ENCODE measurements at regions not wholly inside any gene's neighbourhood (a gene's known extent, or its start where the extent isn't known, plus 50 kb on each side); places are given as distances from the start of the nearest gene placed in this dataset.

GRCh38 chr15:79160211-79160610 lies 69.6 kb upstream of the RASGRF1 start:
- Histone ChIP-seq H3K9me3 (ENCODE audit: control insufficient read depth in 1 of 2, insufficient read depth in 1 of 2, low read depth in 1 of 2, low read length in 2 of 2) (no peaks in the 10 kb centered on the region), H3K36me3 (ENCODE audit: control insufficient read depth in 1 of 2, insufficient read depth in 2 of 2, low read length in 2 of 2) (no peaks in the 10 kb centered on the region), H3K4me1 (ENCODE audit: control insufficient read depth in 1 of 2, insufficient read depth in 2 of 2, low read length in 2 of 2) (peaks cover 0 to 6% of the 10 kb centered on the region in 2 experiments; a peak in 1 of 4 replicates), H3K27me3 (ENCODE audit: insufficient read depth, low read length) (no peaks in the 10 kb centered on the region), H2AFZ (ENCODE audit: low read depth, low read length, poor library complexity, severe bottlenecking) (no peak overlapping the region), H3K9ac (ENCODE audit: low read length) (no peak overlapping the region), H3K4me2 (ENCODE audit: low read length) (no peak overlapping the region), H4K20me1 (ENCODE audit: insufficient read depth) (no peaks in the 10 kb centered on the region), H3K9me2 (ENCODE audit: insufficient read depth) (no peaks in the 10 kb centered on the region), H3K27ac (ENCODE audit: low read depth, low read length) (no peak overlapping the region), H3K4me3 (replicated peaks in 1 of 2; ENCODE audit: low read depth in 1 of 2, low read length in 2 of 2) (no peak overlapping the region), H3K79me2 (ENCODE audit: insufficient read depth, low read length) (no peaks in the 10 kb centered on the region)
- POLR2A ChIA-PET: no interaction called here
- ATAC-seq (no peak), DNase-seq (ENCODE audit: low read depth, low spot score) (no peak)
- TF ChIP-seq SRF (IDR thresholded peaks at IDR 0.05; ENCODE audit: low read depth): no peak
- TF ChIP-seq CBX3 (IDR thresholded peaks at IDR 0.05; ENCODE audit: low read depth): no peak
- no peak for TF ChIP-seq ZNF274 (IDR thresholded peaks at IDR 0.05; ENCODE audit: low read depth, low read length)
- TF ChIP-seq YY1 (IDR thresholded peaks at IDR 0.05; ENCODE audit: extremely low read depth, insufficient replicate concordance, low read depth, low read length): no peak
- TF ChIP-seq CEBPB (IDR thresholded peaks at IDR 0.05; ENCODE audit: low read depth): no peak
- no peak for TF ChIP-seq JUND (IDR thresholded peaks at IDR 0.05)
- RAD21 ChIA-PET (ENCODE audit: low non-redundant PET in 1 of 2, low total read pairs in 2 of 2, uncharacterized antibody in 2 of 2, unreplicated experiment in 2 of 2): no interaction called here
- intact Hi-C loops (cut with micrococcal nuclease): no loop called here
- no TSS peak for BruUV-seq (replicated peaks)
- CTCF ChIA-PET: no interaction called here

- DNase-seq (ENCODE audit: low read depth, low spot score) (no peak), ATAC-seq (no peak)
- POLR2A ChIA-PET: interaction anchor here (1.0 kb wide), 1 partner anchor 13 kb away, joined by 3 read pairs; no protein-coding TSS in a partner anchor
- Histone ChIP-seq H3K9me2 (ENCODE audit: insufficient read depth) (no peaks in the 10 kb centered on the region), H3K4me2 (ENCODE audit: low read length) (no peak overlapping the region), H3K9me3 (ENCODE audit: control insufficient read depth in 1 of 2, insufficient read depth in 1 of 2, low read depth in 1 of 2, low read length in 2 of 2) (no peaks in the 10 kb centered on the region), H2AFZ (ENCODE audit: low read depth, low read length, poor library complexity, severe bottlenecking) (no peak overlapping the region), H3K27ac (ENCODE audit: low read depth, low read length) (no peak overlapping the region), H3K9ac (ENCODE audit: low read length) (no peak overlapping the region), H3K79me2 (ENCODE audit: insufficient read depth, low read length) (no peaks in the 10 kb centered on the region), H4K20me1 (ENCODE audit: insufficient read depth) (no peaks in the 10 kb centered on the region), H3K36me3 (ENCODE audit: control insufficient read depth in 1 of 2, insufficient read depth in 2 of 2, low read length in 2 of 2) (no peaks in the 10 kb centered on the region), H3K4me3 (replicated peaks in 1 of 2; ENCODE audit: low read depth in 1 of 2, low read length in 2 of 2) (no peak overlapping the region), H3K27me3 (ENCODE audit: insufficient read depth, low read length) (no peaks in the 10 kb centered on the region), H3K4me1 (ENCODE audit: control insufficient read depth in 1 of 2, insufficient read depth in 2 of 2, low read length in 2 of 2) (peaks cover 0 to 6% of the 10 kb centered on the region in 2 experiments; a peak in 1 of 4 replicates)
- CTCF ChIA-PET: interaction anchor here (1.2 to 1.5 kb wide), 2 partner anchors 27 to 28 kb away, joined by 3 to 4 read pairs; no protein-coding TSS in a partner anchor
- TF ChIP-seq REST (IDR thresholded peaks at IDR 0.05; ENCODE audit: low read depth): no peak
- BruUV-seq (replicated peaks): no TSS peak
- RAD21 ChIA-PET (ENCODE audit: low non-redundant PET in 1 of 2, low total read pairs in 2 of 2, uncharacterized antibody in 2 of 2, unreplicated experiment in 2 of 2): no interaction called here
- intact Hi-C loops (cut with micrococcal nuclease): no loop called here
Observed at GRCh38 chr15:79157631-79158592, 67.3 kb upstream of the RASGRF1 start.
